ENCODE measurements at regions not wholly inside any gene's neighbourhood (a gene's known extent, or its start where the extent isn't known, plus 50 kb on each side); places are given as distances from the start of the nearest gene placed in this dataset.

DNA sequence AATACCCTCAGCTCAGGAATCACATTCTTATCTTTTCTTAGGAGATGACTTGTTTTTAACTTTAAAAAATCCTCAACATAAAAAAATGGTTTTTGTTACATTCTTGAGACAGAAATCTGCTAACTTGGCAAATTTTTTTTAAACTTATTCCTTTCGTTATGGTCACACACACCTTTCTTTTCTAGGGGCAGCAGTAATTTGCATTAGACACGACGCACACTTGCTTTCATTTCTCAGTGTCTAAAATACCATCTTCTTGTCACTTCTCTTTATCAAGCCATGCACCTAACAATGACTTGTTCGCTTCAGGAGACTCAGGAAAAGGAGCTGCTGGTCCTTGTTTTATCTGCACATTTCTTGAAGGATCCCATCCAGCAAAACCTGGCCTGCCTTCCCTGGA is 112.6 kb upstream of the TBL1X start:
- Histone ChIP-seq H3K18ac (ENCODE audit: low read depth, low read length) (no peak overlapping the region), H2BK120ac (ENCODE audit: low read depth, low read length) (peak overlapping the region; percentile 85), H4K20me1 (ENCODE audit: insufficient read depth, low read length) (no peaks in the 10 kb centered on the region), H3K56ac (ENCODE audit: extremely low read depth, insufficient read depth, low read length) (no peak overlapping the region), H2BK20ac (ENCODE audit: low read depth, low read length) (peak overlapping the region; percentile 41), H3K4me1 (ENCODE audit: control insufficient read depth, insufficient read depth, low read length) (peaks cover 18% of the 10 kb centered on the region), H2AK5ac (ENCODE audit: low read depth, low read length) (no peak overlapping the region), H3K4ac (ENCODE audit: low read depth, low read length) (peak overlapping the region; percentile 19; the same call in 1 of the 2 replicates), H4K8ac (ENCODE audit: low read depth in 2 of 2, low read length in 2 of 2) (no peak overlapping the region; a peak in 1 of 4 replicates), H2AFZ (replicated peaks; ENCODE audit: low read length, poor library complexity) (no peak overlapping the region), H3K36me3 (ENCODE audit: control insufficient read depth, insufficient read depth, low read length) (no peaks in the 10 kb centered on the region), H3K9me1 (ENCODE audit: insufficient read depth, low read length) (peaks cover 10% of the 10 kb centered on the region), H3K9ac (ENCODE audit: low read depth, low read length) (no peak overlapping the region), H3K23ac (ENCODE audit: low read depth, low read length) (no peak overlapping the region; the same call in 1 of the 2 replicates), H2BK5ac (ENCODE audit: low read depth, low read length, poor library complexity, severe bottlenecking) (peak overlapping the region; percentile 29), H3K9me3 (ENCODE audit: control insufficient read depth, insufficient read depth, low read length) (no peaks in the 10 kb centered on the region; the same call in 1 of the 2 replicates), H3K4me2 (ENCODE audit: low read depth, low read length) (0 out of 2 replicates have a peak overlapping the region, but pooled peaks have one; percentile 11), H3K14ac (replicated peaks; ENCODE audit: low read depth, low read length) (no peak overlapping the region), H3K4me3 (ENCODE audit: insufficient read depth, low read depth, low read length) (no peak overlapping the region), H2AK9ac (replicated peaks; ENCODE audit: low read depth, low read length, poor library complexity) (no peak overlapping the region), H3K27me3 (ENCODE audit: control insufficient read depth, insufficient read depth, low read length) (no peaks in the 10 kb centered on the region), H3K79me1 (ENCODE audit: low read depth in 1 of 2, low read length in 2 of 2) (no peaks in the 10 kb centered on the region), H4K5ac (ENCODE audit: low read depth, low read length) (no peak overlapping the region), H3K27ac (ENCODE audit: insufficient read depth, low read length) (no peak overlapping the region), H2BK15ac (ENCODE audit: low read depth, low read length) (no peak overlapping the region), H4K91ac (ENCODE audit: insufficient read depth, low read depth, low read length) (peak overlapping the region; percentile 48)
- WGBS, 2 experiments (ENCODE audit: extremely low coverage in 2 of 2, insufficient read length in 1 of 2) = no CpG with 5 or more reads among the region's 4 CpGs
- ChIA-PET CTCF (no interaction called here), POLR2A (ENCODE audit: unreplicated experiment) (no interaction called here)
- TF ChIP-seq MAFK (IDR thresholded peaks at IDR 0.05; ENCODE audit: low read depth, low read length) = peak; percentile 91
- no peak for TF ChIP-seq BHLHE40 (IDR thresholded peaks at IDR 0.05; ENCODE audit: low read depth, low read length)
- TF ChIP-seq RAD21 (IDR thresholded peaks at IDR 0.05; ENCODE audit: low read length) = no peak
- DNase-seq (no peak), ATAC-seq (ENCODE audit: low read depth) (no peak)
- intact Hi-C loops (cut with micrococcal nuclease) = no loop called here
- dilution Hi-C loops (cut with HindIII; ENCODE audit: low sequenced_read_pairs, unreplicated experiment) = no loop called here
- no TSS peak for BruUV-seq (replicated peaks)
- in situ Hi-C loops (cut with MboI; ENCODE audit: low sequenced_read_pairs) = loop anchor here (10.0 kb wide), 1 partner anchor 103 kb away; no protein-coding TSS in a partner anchor

Data from IMR-90 (cell line).